ENCODE measurements at regions not wholly inside any gene's neighbourhood (a gene's known extent, or its start where the extent isn't known, plus 50 kb on each side); places are given as distances from the start of the nearest gene placed in this dataset.

GRCh38 chr4:129498626-129499025 is 402.7 kb downstream of the C4orf33 start:
- TF ChIP-seq EZH2 (IDR thresholded peaks at IDR 0.05; ENCODE audit: low read length, missing control alignments): no peak
- TF ChIP-seq, protein P1, sequence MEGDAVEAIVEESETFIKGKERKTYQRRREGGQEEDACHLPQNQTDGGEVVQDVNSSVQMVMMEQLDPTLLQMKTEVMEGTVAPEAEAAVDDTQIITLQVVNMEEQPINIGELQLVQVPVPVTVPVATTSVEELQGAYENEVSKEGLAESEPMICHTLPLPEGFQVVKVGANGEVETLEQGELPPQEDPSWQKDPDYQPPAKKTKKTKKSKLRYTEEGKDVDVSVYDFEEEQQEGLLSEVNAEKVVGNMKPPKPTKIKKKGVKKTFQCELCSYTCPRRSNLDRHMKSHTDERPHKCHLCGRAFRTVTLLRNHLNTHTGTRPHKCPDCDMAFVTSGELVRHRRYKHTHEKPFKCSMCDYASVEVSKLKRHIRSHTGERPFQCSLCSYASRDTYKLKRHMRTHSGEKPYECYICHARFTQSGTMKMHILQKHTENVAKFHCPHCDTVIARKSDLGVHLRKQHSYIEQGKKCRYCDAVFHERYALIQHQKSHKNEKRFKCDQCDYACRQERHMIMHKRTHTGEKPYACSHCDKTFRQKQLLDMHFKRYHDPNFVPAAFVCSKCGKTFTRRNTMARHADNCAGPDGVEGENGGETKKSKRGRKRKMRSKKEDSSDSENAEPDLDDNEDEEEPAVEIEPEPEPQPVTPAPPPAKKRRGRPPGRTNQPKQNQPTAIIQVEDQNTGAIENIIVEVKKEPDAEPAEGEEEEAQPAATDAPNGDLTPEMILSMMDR (conservative IDR thresholded peaks at IDR 0.05 in 1 of 2, IDR thresholded peaks at IDR 0.05 in 1 of 2; ENCODE audit: low read depth in 1 of 2, low read length in 2 of 2): no peak

All from fibroblast of lung (primary cell).